ENCODE measurements at regions not wholly inside any gene's neighbourhood (a gene's known extent, or its start where the extent isn't known, plus 50 kb on each side); places are given as distances from the start of the nearest gene placed in this dataset.

DNA sequence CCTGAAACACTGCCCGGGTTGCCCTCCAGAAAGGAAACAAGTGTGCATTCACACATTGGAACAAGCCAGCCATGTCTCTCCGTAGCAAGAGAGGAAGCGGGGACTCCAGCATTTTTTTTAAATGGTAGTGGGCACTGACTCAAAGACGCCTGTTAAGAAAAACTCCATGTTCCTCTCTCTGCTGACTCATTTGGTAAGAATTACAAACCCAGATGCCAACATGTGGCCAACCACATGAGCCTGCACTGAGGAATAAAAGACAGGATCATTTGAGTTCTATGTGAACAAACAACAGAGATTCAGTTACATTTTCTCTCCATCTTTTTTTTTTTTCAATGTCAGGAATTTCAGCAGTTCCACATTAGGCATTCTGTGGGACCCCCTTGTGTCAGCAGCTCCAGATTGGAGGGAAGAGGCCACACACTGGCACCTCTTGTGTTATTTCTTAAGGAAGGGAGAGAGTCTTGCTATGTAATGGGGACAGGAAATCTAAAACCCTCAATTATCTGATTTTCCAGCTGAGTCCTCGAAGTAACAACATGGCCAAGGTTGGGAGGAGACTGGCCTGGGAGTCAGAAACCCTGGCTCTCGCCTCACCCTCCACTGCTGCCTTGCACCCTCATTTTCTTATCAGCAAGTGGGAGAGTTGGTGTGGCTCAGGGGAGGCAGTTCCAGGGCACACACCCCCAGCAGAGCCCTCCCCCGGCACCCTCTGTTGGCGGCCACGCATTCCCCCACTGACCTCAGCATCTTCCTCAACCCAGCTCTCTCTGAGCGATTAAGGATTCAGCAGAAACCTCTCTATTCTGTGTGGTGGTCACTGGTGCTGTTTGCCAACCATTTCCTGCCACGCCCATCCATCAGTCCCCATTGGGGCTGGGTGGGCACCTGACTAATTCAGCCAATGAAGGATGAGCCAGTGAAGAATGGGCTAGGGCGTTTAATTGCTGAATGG, 173.0 kb downstream of the FOXL1 start:
- DNase-seq = no peak

DNA sequence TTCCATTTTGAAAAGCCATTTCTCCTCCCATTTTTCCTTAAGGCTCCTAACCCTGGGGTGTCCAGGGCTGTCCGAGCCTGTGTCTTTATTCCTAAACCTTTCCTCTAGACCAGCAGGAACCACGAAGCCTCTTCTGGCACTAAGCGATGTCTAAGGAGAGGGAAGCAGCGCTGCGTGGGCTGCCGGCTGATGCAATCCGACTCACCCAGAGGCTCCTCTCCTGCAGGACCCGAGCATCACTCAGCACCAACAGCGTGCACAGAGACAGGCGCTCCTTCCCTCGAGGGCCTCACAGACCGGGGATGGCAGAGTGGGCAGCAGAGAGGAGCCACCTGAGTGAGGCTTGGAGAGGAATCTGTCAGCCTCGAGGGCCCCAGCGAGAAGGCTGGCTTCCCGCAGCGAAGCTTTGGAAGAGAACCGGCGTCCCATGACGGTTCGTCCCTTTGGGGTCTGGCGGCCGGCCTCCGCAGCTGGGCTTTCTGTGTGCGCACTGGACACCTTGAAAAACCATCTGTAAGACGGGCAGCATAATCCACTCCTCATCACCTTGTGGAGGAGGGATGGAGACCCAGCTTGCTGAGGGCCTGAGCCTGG, 174.3 kb downstream of the FOXL1 start:
- no peak for DNase-seq

DNA sequence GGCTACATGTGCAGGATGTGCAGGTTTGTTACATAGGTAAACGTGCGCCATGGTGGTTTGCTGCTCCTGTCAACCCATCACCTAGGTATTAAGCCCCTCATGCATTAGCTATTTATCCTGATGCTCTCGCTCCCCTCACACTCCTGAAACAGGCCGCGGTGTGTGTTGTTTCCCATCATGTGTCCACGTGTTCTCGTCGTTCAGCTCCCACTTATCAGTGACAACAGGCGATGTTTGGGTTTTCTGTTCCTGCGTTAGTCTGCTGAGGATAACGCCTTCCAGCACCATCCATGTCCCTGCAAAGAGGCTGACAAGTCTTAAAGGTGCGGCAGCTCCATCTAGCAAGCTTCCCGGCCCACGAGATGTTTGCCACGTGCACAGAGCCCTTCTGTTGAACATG, 175.1 kb downstream of the FOXL1 start:
- DNase-seq = no peak

DNA sequence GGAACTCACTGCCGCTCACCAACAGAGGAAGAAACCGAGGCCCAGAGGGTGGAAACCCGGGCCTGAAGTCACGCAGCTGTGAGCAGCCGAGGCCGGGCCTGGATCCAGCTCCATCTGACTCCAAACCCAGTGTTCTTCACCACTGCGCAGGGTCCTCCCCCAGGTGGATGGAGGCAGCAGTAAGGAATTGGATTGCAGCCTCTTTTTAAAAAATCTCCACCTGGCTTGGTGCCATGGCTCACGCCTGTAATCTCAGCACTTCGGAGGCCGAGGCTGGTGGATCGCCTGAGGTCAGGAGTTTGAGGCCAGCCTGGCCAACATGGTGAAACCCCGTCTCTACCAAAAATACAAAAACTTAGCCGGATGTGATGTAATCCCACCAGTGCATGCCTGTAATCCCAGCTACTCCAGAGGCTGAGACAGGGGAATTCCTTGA, 177.2 kb downstream of the FOXL1 start:
- no peak for DNase-seq

DNA sequence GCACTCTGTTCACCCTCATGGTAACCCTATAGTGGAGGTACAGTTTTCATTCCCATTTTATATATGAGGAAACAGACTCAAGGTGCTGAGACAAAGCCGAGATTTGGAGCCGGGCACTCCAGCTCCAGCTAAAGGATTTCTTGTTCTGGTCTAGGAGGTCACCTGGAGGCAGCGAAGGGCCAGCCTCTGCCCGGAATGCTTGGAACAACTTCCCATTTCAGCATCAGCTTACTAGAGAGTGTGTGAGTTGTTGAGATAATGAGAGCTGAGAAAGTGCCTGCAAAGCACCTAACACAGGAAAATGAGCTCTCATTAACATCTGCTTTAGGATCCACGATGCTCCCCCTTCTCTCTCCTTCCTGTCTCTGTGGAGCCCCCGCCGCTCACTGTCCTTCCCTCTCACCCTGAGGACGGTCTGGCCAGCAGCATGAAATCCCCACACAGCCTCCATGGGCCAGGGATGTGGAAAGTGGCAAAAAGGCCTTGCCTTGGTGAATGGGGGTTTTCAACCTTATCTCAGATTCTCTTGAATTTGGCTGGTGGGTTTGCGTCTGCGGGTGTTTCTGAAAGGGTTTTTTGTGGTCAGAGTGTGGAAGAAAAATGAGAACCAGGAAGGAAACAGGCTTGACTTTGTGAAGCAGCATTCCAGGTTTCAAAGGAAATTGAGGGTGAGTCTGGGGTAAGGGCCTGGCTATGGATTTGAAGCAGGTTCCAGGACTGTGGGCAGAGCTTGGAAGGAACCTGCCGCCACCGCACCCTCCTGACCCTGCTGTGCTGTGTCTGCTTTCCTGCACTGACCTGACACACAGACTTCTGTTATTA, 178.7 kb downstream of the FOXL1 start:
- DNase-seq = no peak

DNA sequence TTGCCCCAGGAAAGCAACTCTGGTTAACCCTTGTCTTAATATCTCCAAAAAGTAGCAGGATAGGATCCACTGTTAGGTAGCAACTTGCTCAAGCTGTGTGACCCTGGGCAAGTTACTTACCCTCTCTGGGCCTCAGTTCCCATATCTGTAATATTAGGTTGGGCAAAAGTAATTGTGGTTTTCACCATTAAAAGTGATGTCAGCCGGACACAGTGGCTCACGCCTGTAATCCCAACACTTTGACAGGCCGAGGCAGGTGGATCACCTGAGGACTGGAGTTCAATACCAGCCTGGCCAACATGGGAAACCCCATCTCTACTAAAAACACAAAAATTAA, 179.3 kb downstream of the FOXL1 start:
- DNase-seq = no peak

DNA sequence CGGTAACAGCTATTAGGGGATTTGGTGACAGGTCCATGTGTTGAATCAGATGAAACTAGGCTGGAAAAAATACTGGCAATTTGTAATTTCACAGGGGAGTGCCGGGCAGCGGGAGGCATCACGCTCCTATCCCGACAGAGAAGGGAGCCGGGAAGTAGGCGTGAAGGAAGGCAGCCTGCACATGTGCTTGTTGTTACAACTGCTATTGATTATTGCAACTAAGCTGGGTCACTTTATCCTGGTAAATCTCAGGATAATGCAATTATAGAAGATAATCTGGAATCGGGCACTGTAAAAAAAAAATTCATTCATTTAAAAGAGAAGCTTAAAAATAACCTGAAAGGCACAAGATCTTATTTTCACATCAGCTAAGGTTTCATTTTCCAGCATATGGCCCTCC, 180.6 kb downstream of the FOXL1 start:
- DNase-seq = no peak

DNA sequence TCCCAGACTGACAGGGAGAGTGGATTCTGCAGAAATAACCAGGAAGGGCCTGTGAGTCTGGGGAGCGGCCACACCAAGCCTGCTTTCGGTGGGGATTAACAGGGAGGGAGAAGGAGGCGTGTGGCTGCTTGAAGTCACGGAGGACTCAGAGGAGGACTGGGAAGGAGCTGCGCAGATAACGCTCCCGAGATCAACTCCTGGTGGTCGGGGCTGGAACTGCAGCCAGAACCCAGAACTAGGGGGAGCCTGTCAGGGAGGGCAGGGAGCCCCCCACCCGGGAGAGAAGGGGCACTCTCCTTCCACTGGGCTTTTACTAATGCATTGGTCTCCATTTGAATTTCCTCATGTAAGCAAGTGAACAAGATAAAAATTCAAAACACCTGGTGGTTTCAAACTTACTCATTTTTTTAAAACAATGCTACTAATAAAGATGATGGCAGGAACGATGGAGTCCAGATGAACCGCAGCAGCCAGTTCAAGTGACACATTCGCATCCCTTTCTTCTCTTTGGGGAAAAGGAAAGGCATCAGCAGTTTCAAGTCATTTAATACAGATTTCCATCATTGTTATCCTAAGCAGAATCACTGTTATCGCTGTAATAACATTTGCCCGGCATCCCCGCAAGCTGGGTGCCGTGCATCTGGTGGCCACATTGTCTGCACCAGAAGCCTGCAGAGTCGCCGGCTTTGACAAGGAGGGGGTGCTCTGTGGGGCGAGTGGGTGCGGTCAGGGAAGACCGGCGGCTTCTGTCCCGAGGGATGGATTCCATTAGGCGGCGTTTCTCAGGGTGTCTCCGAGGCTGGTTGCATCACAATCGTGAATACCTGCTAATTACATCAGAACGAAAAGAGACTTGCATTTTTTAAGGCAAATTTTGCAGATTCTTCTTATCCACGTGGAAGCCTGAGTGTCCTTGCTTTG, 183.0 kb downstream of the FOXL1 start:
- DNase-seq = no peak

DNA sequence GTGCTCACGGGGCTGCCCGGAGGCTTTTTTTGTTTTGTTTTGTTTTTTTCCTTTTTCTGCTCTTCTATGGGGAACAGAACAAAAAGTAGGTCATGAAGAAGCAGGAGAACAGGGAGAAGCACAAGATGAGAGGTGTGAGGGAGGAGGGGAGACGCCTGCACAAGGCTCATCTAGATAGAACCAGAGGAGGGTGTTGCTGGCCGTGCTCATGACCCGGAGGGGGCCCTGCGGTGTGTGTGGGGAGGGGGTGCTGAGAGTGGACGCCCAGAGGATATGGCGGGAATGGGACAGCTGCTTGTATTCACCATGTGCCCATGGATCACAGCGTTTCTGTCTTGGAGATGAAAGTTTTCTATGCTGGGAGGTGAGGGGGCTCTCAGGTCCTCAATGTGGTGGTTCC, 183.7 kb downstream of the FOXL1 start:
- no peak for DNase-seq

DNA sequence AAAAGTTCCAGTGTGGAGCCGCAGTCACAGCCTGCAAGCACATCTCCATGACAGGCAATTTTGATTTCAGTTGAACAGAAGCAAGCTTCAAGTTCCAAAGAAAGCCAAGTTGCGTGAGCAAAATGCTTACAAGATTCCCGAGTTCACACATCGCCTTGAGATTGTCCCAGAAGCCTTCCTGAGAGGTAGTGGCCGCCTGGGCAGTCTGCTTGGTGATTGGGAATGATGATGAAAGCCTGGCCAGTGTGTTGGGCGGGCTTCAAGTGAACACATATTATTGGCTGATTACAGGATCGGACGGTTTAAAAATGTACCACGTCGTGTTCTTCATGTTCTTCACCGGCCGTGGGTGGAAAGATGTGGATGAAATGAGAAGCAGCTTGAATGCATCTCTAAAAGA, 185.5 kb downstream of the FOXL1 start:
- DNase-seq = no peak

DNA sequence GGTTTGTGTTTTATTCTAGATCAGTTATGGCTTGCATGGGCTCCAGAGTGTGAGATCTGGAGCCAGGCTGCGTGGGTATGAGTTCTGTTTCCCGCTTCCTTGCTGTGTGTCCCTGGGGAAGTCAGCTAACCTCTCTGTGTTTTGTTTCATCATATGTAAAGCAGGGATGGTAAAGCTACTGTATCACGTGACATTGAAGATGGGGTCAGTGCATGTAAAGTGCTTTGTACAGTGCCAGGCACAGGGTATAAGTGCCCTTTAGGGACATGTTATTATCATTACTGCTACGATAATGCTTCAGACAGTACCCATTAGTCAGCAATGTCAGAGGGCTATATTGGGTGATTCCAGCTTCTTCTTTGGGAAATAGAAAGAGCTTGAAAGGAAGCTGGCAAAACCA, 186.2 kb downstream of the FOXL1 start:
- no peak for DNase-seq

DNA sequence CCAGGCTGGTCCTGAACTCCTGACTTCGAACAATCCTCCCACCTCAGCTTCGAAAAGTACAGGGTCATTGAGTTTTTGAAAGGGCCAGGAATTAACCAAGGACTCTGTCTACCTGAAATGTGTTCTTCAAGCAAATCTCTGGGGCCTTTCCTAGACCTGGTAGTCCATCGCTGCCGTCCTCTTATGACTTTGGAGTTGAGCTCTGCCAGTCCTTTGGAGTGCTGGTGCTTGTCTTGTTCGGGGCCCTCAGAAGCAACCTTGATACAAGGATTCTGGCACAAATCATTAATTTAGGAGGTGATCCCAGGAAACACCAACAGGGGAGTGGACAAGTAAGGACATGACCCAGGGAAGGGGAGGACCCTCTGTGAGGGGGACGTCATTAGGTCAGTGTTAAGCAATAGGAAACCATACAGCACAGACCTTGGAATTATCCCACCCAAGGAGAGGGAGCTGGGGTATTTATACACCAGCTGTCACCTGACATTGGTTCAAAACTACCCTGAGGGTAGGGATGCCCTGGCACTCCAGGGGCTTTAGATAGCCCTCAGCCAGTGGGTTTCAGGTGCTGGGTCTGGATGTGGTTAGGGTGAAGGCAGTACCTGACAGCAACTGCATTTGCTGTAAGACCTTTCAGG, 187.2 kb downstream of the FOXL1 start:
- DNase-seq = no peak

DNA sequence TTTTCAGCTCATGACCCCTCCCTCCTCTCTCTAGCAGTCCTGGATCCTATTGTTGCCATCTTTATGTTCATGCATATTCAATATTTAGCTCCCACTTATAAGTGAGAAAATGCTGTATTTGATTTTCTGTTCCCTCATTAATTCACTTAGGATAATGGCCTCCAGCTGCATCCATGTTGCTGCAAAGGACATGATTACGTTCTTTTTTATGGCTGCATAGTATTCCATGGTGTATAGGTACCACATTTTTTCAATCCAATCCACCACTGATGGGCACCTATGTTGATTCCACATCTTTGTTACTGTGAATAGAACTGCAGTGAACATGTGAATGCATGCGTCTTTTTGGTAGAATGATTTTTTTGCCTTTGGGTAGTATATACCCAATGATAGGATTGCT, 188.4 kb downstream of the FOXL1 start:
- no peak for DNase-seq

DNA sequence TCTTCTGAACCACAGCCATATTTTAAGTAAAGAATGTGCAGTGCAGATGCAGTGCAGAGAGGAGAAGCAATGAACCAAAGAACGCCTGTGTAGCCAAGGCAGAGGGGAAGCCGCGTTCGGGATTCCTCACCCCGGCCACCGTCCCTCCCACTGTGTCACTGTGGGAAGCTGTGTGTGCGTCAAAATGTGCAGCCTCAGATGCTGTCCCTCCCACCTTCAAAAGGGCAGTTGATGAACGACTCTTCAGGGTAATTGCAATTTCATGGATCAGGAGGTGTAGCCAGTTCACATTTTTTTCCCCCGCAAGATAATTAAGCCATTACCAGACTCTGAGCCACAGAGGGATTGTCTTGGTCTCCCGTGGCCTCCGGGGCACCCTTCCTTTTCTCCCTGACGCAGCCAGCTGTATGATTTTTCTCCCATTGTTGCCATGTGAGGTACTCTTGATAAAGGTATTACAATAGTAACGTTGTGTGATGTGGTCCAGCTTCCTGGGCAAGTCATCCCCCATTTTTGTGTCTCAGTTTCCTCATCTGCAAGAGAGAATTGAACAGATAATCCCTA, 190.0 kb downstream of the FOXL1 start:
- DNase-seq = no peak

DNA sequence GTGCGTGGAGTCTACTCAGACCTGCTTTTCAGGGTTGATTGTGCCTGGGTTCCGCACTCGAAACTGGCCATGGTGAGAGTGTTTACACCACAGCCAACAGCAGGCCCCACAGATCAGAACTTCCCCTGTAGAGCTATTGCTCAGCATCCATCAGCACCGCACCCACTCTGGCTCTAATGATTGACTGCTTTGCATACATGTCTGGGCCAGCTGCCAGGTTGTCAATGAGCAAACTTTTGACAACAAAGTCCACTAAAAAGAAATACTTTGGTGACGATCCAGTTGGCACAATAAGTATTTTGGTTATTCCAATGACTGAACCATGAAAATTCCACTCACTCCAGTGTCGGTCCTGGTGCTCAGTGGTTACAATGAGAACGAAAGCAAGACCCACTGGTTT, 190.7 kb downstream of the FOXL1 start:
- no peak for DNase-seq

DNA sequence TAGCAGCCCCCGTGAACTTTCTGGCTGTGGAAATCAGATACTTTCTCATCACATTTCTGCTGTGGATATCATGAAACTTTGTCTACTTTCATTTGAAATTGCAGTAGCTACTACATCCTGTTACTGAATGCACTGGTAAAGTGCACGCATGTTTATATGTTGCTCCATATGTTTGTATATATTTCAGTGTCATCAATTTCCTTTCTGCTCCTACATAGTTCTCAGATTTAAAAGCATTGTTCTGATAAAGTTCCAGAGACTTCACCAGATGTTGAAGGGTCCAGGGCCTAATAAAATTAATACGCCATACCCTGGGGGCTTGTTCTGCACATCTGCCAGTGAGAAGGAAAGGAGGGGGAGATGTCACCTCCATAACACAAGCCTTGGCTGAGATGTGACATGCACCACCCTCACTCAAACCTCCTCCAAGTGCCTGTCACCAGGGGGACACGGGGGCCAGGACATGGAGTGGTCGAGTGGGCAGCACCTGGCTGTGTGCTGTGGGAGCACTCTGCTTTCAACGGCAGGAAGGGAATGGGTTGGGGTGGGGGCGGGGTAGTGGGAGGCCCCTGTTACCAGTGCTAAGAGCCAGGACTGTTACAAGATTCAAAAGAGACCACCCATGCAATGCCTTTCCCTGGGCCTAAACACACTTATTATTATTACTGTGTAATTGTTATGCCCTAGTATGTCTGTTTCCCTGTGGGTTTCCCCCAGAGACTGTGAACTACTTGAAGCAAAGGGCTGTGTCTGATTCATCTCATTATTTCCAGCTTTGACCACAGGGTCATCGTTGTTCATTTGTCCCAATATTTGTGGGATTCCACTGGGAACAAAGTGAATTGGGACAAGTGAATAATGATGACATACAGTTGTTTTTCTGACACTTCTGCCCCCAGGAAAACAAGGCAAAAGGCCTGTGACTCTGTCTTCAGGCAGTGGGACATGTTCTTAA, 193.4 kb downstream of the FOXL1 start:
- DNase-seq = no peak

DNA sequence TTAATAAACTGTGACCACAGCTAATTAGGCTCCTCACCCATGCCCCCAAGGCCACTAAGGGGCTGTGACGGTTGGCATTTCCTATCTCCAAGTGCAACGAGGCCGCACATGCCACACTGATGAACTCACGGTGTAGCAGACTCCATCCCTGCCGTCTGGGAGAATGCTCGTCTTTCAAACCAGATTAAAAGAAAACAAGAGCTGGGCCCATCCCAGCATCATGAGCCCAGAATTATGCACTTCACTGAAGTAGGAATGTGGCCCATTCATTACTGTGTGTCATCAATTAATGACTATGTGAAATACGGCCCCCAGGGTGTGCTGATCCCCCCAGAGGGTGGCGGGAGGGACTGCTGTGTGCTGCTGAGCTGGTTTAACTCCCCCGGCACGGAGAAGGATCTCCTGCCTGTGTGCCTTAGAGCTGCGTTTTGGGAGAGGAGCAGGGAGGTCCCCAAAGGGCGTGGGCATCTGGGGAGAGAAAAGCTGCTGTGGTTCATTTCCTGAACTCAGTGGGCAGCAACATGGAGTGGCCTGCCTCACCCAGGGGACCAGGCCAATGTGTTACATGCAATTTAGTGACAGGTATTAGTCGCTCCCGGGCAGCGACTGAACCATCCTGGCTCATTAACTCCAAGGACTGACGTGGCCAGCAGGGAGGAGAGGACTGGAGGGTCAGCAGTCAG, 194.5 kb downstream of the FOXL1 start:
- DNase-seq = no peak

DNA sequence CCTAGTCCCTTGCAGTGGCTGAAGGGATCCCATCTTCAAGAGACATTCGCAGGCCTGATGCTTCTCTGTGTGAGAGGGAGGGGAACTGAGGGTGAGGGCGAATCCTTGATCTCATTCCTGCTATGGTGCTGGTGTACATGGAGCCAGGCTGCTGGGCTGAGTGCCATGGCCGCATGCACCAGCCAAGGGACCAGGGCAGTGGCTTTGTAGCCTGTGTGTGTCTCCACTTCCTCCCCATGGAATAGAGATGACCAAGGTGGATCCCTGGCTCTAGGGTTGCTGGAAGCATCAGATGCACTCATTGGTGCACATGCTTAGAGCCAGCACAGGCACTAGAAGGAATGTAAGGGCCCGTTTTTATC, 195.0 kb downstream of the FOXL1 start:
- no peak for DNase-seq

DNA sequence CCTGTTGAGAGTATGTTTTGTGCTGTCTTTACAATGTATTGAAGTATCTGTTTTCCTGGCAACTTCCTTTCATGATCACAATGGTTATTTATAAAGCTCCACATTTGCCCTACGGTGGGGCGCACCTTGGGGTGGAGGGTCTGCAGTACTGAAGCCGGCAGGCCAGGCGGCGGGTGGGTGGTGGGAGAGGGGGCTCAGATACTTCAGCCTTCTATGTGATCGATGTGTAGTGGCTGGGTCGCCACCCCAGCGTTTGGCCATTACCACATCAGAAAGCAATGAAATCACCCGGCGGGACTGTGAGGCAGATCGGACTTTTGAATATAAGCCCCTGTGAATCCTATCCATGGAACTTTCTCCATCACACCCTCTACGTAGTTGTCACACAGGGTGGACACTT, 196.6 kb downstream of the FOXL1 start:
- no peak for DNase-seq

DNA sequence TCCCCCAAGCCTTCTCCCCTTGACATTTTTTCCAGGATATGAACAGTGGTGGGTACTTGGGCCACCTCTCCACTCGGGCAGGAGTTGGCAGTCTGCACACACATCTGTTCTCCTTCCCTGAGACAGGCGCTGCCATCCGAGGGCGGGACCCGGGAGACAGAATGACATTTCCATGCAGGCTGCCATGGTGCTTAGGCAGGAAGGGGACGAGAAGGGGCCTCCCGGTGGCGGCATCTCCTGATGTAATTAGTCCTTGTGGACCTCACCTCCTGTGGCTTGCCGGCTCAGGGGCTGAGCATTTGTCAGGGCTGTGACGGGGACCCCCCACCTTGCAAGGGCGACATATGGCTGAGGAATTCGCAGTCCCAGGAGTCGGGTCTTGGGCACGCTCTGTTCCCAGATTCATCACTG, 197.2 kb downstream of the FOXL1 start:
- DNase-seq = no peak
